Amniotic stem cell (primary cell): ENCODE measurements at regions not wholly inside any gene's neighbourhood (a gene's known extent, or its start where the extent isn't known, plus 50 kb on each side); places are given as distances from the start of the nearest gene placed in this dataset.
"Not testable (repeated sequence)": the region's sequence is repeated elsewhere in the genome, so short reads cannot be mapped to it uniquely, and the experiment has no call there.

Experiments
- DNase-seq: peaks from one replicate; lab custom pipeline; 2025; lab: John Stamatoyannopoulos, UW

- no peak for DNase-seq
These were observed 71.5 kb upstream of the DAAM1 start for GRCh38 chr14:59116984-59117415.

GRCh38 chr14:59117754-59118528 is 70.5 kb upstream of the DAAM1 start:
- no peak for DNase-seq

- no peak for DNase-seq
These were observed 67.5 kb upstream of the DAAM1 start for GRCh38 chr14:59120921-59121320.

- no peak for DNase-seq
These were observed 64.9 kb upstream of the DAAM1 start for GRCh38 chr14:59123531-59123930.

GRCh38 chr14:59123975-59124374 is 64.5 kb upstream of the DAAM1 start:
- DNase-seq: no peak

GRCh38 chr14:59125156-59125555 is 63.3 kb upstream of the DAAM1 start:
- no peak for DNase-seq

- DNase-seq: no peak
These were observed 61.6 kb upstream of the DAAM1 start for GRCh38 chr14:59126714-59127436.

GRCh38 chr14:59127437-59127732 is 61.1 kb upstream of the DAAM1 start:
- DNase-seq: no peak

- no peak for DNase-seq
These were observed 58.0 kb upstream of the DAAM1 start for GRCh38 chr14:59130462-59130861.

- no peak for DNase-seq
These were observed 56.3 kb upstream of the DAAM1 start for GRCh38 chr14:59131938-59132795.

GRCh38 chr14:59132796-59133494 is 55.5 kb upstream of the DAAM1 start:
- DNase-seq: no peak

- no peak for DNase-seq
These were observed 54.8 kb upstream of the DAAM1 start for GRCh38 chr14:59133709-59134108.

- DNase-seq: no peak
These were observed 54.2 kb upstream of the DAAM1 start for GRCh38 chr14:59134307-59134706.

GRCh38 chr14:59137256-59137655 is 51.2 kb upstream of the DAAM1 start:
- DNase-seq: no peak

GRCh38 chr14:59138576-59138975 is 49.9 kb upstream of the DAAM1 start:
- DNase-seq: not testable (repeated sequence)
